Large intestine (tissue), 3 donors: ENCODE measurements at regions not wholly inside any gene's neighbourhood (a gene's known extent, or its start where the extent isn't known, plus 50 kb on each side); places are given as distances from the start of the nearest gene placed in this dataset.

Experiments
- DNase-seq, 2 donors: peaks; one replicate each; pipeline versions ENCODE4 v3.0.0 to v3.0.0-alpha.2; 2013
- H3K27ac ChIP-seq: one replicate; pipeline ENCODE4 v1.5.1; 2013; ENCODE audit warnings: low read length
- H3K27me3 ChIP-seq: 2 replicates; pipeline ENCODE4 v1.6.1; 2013; ENCODE audit warnings: low read length; ENCODE audit not compliant: control insufficient read depth, insufficient read depth
- H3K36me3 ChIP-seq: 2 replicates; pipeline ENCODE4 v1.6.1; 2013; ENCODE audit warnings: low read length; ENCODE audit not compliant: control insufficient read depth, insufficient read depth
- H3K4me1 ChIP-seq: one replicate; pipeline ENCODE4 v1.6.1; 2013; ENCODE audit warnings: low read length; ENCODE audit not compliant: control insufficient read depth, insufficient read depth
- H3K4me3 ChIP-seq: one replicate; pipeline ENCODE4 v1.5.1; 2013; ENCODE audit warnings: low read length
- H3K9me3 ChIP-seq: one replicate; pipeline ENCODE4 v1.6.1; 2013; ENCODE audit warnings: mild to moderate bottlenecking, low read depth, low read length, moderate library complexity; ENCODE audit not compliant: control insufficient read depth
- WGBS: methylation state at CpG from one replicate; pipeline ENCODE4 v1.1.5; 2013; ENCODE audit warnings: low lambda C conversion rate; ENCODE audit not compliant: insufficient coverage; 5-methylcytosine and 5-hydroxymethylcytosine counted together

DNA sequence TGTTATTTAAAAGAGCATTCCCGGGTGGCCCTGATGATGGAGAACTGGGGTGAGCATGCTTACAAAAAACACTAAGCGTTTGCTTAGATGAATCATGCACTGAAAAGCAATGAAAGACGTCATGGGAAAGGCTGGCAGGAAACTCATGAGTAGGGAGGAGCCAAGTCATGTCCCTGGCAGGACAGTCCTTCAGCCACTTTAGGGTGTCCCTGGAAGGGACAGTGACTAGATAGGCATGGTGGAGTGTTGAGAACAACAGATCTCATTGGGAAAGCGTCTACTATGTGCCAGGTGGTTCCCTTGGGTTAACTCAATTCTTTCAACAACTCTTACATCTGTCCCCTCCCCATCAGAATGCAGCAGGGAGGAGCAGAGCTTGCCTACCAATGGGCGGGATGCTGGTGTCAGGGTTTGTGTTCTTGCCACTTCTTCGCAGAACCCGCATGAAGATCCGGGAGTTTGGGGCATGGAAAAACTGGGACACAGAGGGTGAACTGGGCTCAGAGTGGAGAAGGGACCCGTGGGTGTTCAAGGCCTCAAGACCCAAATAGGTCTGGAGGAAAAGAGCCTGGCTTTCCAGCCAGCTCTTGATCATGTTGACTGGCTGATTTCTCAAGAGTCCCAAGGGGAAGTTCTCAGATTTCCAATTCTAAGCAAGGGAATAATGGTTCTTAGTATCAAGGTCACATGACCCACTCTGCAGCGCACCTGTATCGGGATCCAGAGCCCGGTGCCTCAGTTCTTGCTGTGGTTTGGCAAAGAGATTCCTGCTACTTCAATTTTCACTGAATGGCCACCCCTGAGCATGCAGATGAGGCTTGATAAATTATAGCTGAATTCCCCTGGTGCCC is 653.9 kb upstream of the TBX3 start:
- DNase-seq = peak; percentile 22 to 55
- H3K9me3 ChIP-seq = no peaks in the 10 kb centered on the region

DNA sequence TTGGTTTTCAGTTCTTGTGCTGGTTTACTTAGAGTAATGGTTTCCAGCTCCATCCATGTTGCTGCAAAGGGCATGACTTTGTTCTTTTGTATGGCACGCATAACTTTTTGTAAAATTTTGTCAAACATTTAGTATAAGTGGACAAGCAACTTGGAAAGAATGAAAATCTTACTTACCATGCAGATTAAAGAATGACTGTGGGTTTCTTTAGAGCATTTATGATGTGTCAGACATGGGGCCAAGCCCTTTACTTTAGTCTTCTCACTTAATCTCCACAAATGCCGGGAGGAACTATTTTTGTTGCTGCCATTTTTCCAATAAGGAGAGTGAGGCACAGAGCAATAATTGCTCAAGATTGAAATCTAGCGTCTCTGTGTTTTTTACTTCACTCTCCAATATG is 652.5 kb upstream of the TBX3 start:
- no peak overlapping the region for H3K27ac ChIP-seq
- no peaks in the 10 kb centered on the region for H3K4me1 ChIP-seq
- no peak overlapping the region for H3K4me3 ChIP-seq
- DNase-seq = no peak
- no peaks in the 10 kb centered on the region for H3K36me3 ChIP-seq
- no peaks in the 10 kb centered on the region for H3K27me3 ChIP-seq
- H3K9me3 ChIP-seq = no peaks in the 10 kb centered on the region
- 100% methylated on average over 1 of the region's 3 CpGs for WGBS

More for the DNA sequence above, 653.9 kb upstream of the TBX3 start:
- Histone ChIP-seq H3K4me3 (no peak overlapping the region), H3K36me3 (no peaks in the 10 kb centered on the region), H3K27me3 (no peaks in the 10 kb centered on the region), H3K4me1 (no peaks in the 10 kb centered on the region), H3K27ac (no peak overlapping the region)
- 80% methylated on average over 1 of the region's 12 CpGs for WGBS

DNA sequence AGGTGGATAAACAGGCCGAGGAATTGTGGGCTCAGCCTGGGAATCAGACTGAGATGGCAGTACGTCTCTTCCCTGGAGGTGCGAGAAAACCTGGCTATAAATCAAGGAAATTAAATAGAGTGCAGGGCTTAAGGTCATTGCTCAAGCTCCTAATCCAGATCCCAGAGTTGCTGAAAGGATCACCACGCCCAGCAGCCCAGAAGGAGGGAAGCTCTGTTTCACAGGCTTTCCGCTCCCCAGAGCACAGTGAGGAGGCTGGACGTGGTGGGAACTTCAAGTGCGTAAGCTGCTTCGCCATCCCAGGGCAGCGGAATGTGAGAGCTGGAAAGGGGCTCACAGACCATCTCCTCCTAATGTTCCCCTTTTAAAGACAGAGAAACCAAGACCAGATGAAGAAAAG is 651.6 kb upstream of the TBX3 start:
- Histone ChIP-seq H3K27me3 (no peaks in the 10 kb centered on the region), H3K27ac (no peak overlapping the region), H3K4me1 (no peaks in the 10 kb centered on the region), H3K9me3 (no peaks in the 10 kb centered on the region), H3K36me3 (no peaks in the 10 kb centered on the region), H3K4me3 (no peak overlapping the region)
- DNase-seq = no peak
- no CpG with 5 or more reads among the region's 9 CpGs for WGBS

DNA sequence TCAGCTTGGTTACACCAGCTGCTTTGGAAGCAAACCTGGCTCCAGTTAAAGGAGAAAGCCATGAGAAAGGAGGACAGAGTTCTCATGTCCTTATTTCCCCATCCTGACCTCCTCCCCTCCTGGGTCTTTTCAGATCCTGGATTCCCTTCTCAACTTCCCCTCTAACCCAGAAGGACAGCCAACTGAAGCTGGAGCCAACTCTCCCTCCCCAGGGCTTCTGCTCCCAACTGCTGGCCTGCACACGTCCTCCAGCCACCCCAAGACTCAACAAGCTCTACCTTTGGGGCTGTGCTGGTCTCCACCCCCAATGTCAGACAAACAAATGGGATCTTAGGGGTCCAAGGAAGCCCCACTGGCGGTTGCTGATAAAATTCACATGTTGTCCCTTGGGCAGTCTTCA is 651.1 kb upstream of the TBX3 start:
- no peaks in the 10 kb centered on the region for H3K27me3 ChIP-seq
- WGBS = no CpG with 5 or more reads among the region's 2 CpGs
- no peaks in the 10 kb centered on the region for H3K4me1 ChIP-seq
- no peak overlapping the region for H3K4me3 ChIP-seq
- H3K9me3 ChIP-seq = no peaks in the 10 kb centered on the region
- no peak overlapping the region for H3K27ac ChIP-seq
- no peaks in the 10 kb centered on the region for H3K36me3 ChIP-seq
- DNase-seq = no peak

DNA sequence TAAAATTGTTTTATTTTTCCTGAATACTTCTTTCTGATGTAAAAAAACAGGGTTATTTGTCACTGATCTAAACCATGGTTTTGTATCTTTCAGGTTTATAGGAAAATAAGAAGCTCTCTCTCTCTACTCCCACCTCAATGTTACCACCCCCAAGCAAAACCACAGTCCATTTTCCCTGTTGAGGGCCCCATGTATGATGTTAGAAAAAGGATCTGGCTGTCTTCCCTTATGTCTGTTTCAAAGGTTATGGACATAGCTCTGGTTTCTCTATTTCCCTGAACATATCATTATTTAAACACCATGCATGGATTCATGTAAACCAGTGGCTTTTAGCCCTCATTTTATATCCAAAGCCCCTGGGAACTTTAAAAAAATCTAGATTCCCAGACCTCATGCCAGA is 649.0 kb upstream of the TBX3 start:
- Histone ChIP-seq H3K27ac (no peak overlapping the region), H3K4me3 (no peak overlapping the region), H3K4me1 (no peaks in the 10 kb centered on the region), H3K36me3 (no peaks in the 10 kb centered on the region), H3K27me3 (no peaks in the 10 kb centered on the region), H3K9me3 (no peaks in the 10 kb centered on the region)
- no peak for DNase-seq

DNA sequence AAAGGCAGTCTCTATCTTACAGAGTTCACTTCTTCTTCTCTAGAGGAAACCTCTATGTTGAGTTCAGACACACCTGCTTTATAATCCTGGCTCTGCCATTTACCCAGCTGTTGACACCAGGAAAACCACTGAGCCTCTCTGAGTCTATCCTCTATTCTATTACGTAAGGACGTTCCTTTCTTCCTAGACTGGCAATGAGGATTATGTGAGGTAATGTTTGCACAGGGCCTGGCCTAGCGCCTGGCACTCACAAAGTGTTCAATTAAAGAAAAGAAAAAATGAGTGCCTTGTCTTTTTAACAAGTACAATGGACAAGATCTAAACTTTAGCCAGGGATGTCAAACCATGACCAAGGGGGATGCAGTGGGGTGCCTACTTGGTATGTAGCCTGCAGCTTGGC is 641.9 kb upstream of the TBX3 start:
- no CpG with 5 or more reads among the region's 3 CpGs for WGBS
- Histone ChIP-seq H3K27ac (no peak overlapping the region), H3K36me3 (no peaks in the 10 kb centered on the region), H3K27me3 (no peaks in the 10 kb centered on the region), H3K4me3 (no peak overlapping the region), H3K9me3 (no peaks in the 10 kb centered on the region), H3K4me1 (peaks cover 2% of the 10 kb centered on the region)
- DNase-seq = no peak

DNA sequence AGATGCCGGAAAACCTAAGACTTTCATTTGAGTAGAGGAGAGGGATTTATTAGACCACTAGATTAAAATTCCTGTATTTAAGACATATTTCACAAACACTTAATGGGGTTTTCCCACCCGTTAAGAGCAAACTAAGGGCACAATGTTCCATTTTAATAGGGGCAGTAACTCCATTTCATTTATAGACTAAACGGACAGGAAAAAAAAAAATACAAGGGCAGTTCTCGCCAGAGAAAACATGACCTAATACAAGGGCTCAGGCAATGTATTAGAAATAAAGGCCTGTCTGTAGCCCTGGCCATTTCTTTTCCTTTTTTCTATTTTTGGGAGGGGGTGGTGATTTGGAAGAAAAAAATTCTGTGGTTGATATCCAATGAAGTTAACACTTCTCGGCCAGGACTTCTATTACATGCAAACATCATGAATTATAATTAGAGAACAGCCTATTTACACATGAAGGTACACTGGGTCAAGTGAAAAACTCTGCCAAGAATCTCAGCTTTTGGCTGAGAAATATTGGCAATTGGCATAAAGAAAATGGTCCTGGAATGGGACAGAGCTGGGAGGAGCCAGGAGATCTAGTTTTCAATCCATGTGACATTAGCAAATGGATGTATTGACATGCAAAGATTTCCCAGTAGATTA is 641.1 kb upstream of the TBX3 start:
- Histone ChIP-seq H3K27ac (no peak overlapping the region), H3K27me3 (no peaks in the 10 kb centered on the region), H3K9me3 (no peaks in the 10 kb centered on the region), H3K4me3 (no peak overlapping the region), H3K36me3 (no peaks in the 10 kb centered on the region), H3K4me1 (peaks cover 7% of the 10 kb centered on the region)
- 82% methylated on average over 2 of the region's 5 CpGs for WGBS
- DNase-seq = no peak

DNA sequence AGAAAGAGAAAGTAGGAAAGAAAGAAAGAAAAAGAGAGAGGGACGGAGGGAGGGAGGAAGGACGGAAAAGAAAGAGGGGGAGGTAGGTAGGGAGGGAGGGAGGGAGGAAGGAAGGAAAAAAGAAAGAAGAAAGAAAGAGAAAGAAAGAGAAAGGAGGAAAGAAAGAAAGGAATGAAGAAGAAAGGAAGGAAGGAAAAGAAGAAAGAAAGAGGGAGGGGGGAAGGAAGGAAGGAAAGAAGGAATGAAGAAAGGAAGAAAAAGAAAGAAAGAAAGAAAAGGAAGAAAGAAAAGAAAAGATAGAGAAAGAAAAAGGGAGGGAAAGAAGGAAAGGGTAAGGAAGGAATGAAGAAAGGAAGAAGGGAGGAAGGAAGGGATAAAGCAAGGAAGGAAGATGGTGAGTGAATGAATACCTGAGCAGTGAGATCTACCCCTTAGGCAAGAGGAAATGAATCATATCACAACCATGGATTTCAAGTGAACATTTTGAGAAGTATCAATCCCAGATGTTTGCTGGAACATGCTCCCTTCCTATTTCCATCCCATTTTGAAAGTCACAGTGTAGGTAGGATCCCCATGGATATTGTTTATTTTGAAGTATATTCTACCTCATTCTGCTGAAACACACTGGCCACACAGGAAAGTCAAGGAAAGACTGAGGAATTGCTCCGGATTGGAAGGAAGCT is 639.4 kb upstream of the TBX3 start:
- no peaks in the 10 kb centered on the region for H3K27me3 ChIP-seq
- H3K9me3 ChIP-seq = no peaks in the 10 kb centered on the region
- 78% methylated on average over 2 of the region's 3 CpGs for WGBS
- DNase-seq = no peak
- H3K27ac ChIP-seq = no peak overlapping the region
- H3K4me1 ChIP-seq = peaks cover 7% of the 10 kb centered on the region
- no peaks in the 10 kb centered on the region for H3K36me3 ChIP-seq
- no peak overlapping the region for H3K4me3 ChIP-seq

DNA sequence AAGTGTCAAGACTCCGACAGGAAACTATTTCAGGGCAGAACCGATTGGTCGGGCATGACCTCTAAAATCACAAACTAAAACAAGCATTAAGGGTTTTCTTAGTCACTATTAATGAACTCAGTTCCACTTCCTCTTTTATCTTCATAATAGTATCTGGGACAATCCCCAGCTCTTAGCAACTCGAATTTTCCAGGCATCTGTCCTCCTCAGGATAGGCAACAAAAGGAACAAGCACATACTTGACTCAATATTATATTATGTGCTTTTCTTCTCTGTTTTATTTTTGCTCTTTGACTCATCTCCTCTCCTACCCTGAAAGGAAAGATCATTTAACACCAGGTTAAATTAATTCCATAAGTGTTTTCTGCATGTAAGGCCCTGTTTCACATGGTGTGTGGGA is 638.3 kb upstream of the TBX3 start:
- H3K27me3 ChIP-seq = no peaks in the 10 kb centered on the region
- WGBS = 83% methylated on average over 1 of the region's 4 CpGs
- no peaks in the 10 kb centered on the region for H3K9me3 ChIP-seq
- no peak for DNase-seq
- no peak overlapping the region for H3K4me3 ChIP-seq
- H3K36me3 ChIP-seq = no peaks in the 10 kb centered on the region
- H3K4me1 ChIP-seq = peaks cover 7% of the 10 kb centered on the region
- no peak overlapping the region for H3K27ac ChIP-seq

DNA sequence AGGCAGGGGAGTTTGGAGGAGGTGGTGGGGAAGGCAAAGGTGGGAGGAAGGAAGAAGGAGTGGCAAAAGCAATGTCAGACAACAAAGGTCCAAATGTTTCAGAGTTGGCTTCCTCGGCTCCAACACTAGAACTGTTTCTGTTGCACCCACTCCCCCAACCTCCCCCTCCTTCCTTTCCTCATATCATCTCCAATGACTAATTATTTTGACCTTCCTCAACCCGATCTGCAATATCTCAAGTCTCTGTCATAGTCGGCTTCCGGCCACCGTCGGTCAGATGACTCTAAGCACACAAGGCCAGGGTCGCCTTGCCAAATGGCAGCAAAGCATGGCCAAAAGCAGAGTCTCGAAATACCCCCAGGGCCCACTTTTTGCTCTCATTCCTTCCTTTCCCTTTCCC is 637.0 kb upstream of the TBX3 start:
- Histone ChIP-seq H3K4me1 (peaks cover 7% of the 10 kb centered on the region), H3K27me3 (no peaks in the 10 kb centered on the region), H3K36me3 (no peaks in the 10 kb centered on the region), H3K9me3 (no peaks in the 10 kb centered on the region), H3K27ac (no peak overlapping the region), H3K4me3 (no peak overlapping the region)
- no peak for DNase-seq
- no CpG with 5 or more reads among the region's 8 CpGs for WGBS
